GM12878 (cell line): ENCODE measurements at regions not wholly inside any gene's neighbourhood (a gene's known extent, or its start where the extent isn't known, plus 50 kb on each side); places are given as distances from the start of the nearest gene placed in this dataset.

Experiments used
- CREM ChIP-seq: IDR thresholded peaks from 2 replicates; pipeline ENCODE4 v1.6.1; 2014; ENCODE audit warnings: antibody characterized with exemption, low read depth
- CTCF ChIP-seq, 3 experiments: IDR thresholded peaks in 2 of 3; conservative IDR thresholded peaks in 1 of 3; 2 replicates each; pipeline ENCODE4 v1.5.1; 2011; ENCODE audit warnings: low read depth in 3 of 3, low read length in 3 of 3, mild to moderate bottlenecking in 3 of 3, control low read depth in 2 of 3, moderate library complexity in 2 of 3, inconsistent platforms in 1 of 3, mixed read lengths in 1 of 3; ENCODE audit not compliant: control insufficient read depth in 2 of 3, insufficient read depth in 1 of 3; ENCODE audit errors: extremely low read depth in 1 of 3
- HCFC1 ChIP-seq: fragments of 150-350 bp; IDR thresholded peaks from 2 replicates; pipeline ENCODE4 v1.6.1; 2014; ENCODE audit warnings: low read length
- NR2F1 ChIP-seq: fragments of 450-650 bp; conservative IDR thresholded peaks from 2 replicates; pipeline ENCODE4 v1.6.1; 2017; ENCODE audit warnings: mild to moderate bottlenecking
- NRF1 ChIP-seq: conservative IDR thresholded peaks from 2 replicates; pipeline ENCODE4 v1.6.1; 2011; ENCODE audit warnings: mild to moderate bottlenecking, low read depth, low read length, improper control_type of control experiment
- POLR2A ChIP-seq: IDR thresholded peaks from 2 replicates; pipeline ENCODE4 v1.6.1; 2011; ENCODE audit warnings: low read depth, mild to moderate bottlenecking, low read length
- PRDM15 ChIP-seq: fragments of 450-650 bp; formaldehyde crosslinking; IDR thresholded peaks from 2 replicates; pipeline ENCODE4 v1.4.0; 2020; ENCODE audit warnings: mild to moderate bottlenecking, moderate library complexity
- RAD21 ChIP-seq: IDR thresholded peaks from 2 replicates; pipeline ENCODE4 v1.6.1; 2011; ENCODE audit warnings: mild to moderate bottlenecking, low read depth, low read length, moderate library complexity; ENCODE audit not compliant: insufficient read depth
- RCOR1 ChIP-seq: conservative IDR thresholded peaks from 2 replicates; pipeline ENCODE4 v1.6.1; 2012; ENCODE audit warnings: low read depth, low read length, improper control_type of control experiment
- REST ChIP-seq: IDR thresholded peaks from 2 replicates; pipeline ENCODE4 v1.6.1; 2012; ENCODE audit warnings: mild to moderate bottlenecking, low read depth, low read length
- TAF1 ChIP-seq: IDR thresholded peaks from 2 replicates; pipeline ENCODE4 v1.6.1; 2011; ENCODE audit warnings: mild to moderate bottlenecking, low read depth, low read length, borderline replicate concordance
- TF ChIP-seq, protein P1 (sequence below): fragments of 450-650 bp; IDR thresholded peaks from 2 replicates; pipeline ENCODE4 v1.6.1; 2016; ENCODE audit warnings: mild to moderate bottlenecking

DNA sequence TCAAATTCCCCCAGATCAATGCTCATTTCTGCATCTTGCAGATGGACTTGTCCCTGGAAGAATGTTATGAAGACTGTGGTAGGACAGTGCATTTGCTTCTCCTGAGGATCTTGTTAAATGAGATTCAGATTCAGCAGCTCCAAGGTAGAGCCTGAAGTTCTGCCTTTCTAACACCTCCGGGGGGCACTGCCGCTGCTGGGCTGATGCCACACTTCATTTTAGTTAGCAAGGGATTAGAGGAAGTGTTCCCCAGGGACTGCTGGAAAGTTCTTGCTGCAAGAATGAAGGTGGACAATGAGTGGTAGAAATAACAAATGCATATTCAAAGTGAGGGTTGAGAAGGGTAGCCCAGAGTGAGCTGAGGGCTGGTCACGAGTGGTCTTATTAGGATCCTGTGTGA lies 434.3 kb upstream of the AKR1E2 start:
- no peak for TF ChIP-seq CTCF (IDR thresholded peaks at IDR 0.05 in 2 of 3, conservative IDR thresholded peaks at IDR 0.05 in 1 of 3; ENCODE audit: control insufficient read depth in 2 of 3, extremely low read depth in 1 of 3, insufficient read depth in 1 of 3, low read depth in 3 of 3, low read length in 3 of 3)
- TF ChIP-seq, protein P1, sequence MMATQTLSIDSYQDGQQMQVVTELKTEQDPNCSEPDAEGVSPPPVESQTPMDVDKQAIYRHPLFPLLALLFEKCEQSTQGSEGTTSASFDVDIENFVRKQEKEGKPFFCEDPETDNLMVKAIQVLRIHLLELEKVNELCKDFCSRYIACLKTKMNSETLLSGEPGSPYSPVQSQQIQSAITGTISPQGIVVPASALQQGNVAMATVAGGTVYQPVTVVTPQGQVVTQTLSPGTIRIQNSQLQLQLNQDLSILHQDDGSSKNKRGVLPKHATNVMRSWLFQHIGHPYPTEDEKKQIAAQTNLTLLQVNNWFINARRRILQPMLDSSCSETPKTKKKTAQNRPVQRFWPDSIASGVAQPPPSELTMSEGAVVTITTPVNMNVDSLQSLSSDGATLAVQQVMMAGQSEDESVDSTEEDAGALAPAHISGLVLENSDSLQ, result no peak
- TF ChIP-seq RCOR1, result no peak
- TF ChIP-seq HCFC1, result no peak
- TF ChIP-seq CREM, result no peak
- no peak for TF ChIP-seq POLR2A
- TF ChIP-seq NRF1, result no peak
- TF ChIP-seq RAD21, result no peak
- no peak for TF ChIP-seq PRDM15 (CRISPR knock-in tag)
- TF ChIP-seq REST, result no peak
- TF ChIP-seq TAF1, result no peak
- TF ChIP-seq NR2F1, result no peak
